ENCODE measurements at regions not wholly inside any gene's neighbourhood (a gene's known extent, or its start where the extent isn't known, plus 50 kb on each side); places are given as distances from the start of the nearest gene placed in this dataset.

- ATAC-seq, result no peak
Measured at GRCh38 chr16:60852635-60853034, 1183.6 kb downstream of the CDH8 start.

DNA sequence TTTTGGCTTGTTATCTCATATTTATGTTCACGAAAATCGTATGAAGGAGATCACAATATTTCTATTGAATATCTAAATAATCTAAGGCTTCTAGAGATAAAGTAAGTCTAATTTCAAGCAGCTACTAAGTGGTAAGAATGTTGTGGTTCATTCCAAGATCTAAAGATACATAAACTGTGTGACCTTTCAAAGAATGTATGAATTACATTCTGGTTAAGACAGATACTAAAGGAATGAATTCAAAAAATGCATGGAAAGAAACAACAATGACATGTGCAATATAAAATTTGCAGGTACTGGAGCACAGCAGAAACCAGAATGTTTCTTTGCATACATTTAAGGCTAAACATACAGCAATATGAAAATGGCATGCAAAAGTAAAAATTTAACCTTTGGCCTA lies 1214.6 kb downstream of the CDH8 start:
- ATAC-seq (no peak), DNase-seq (no peak)
- H3K4me3 ChIP-seq, result no peak overlapping the region
- H3K4me1 ChIP-seq (ENCODE audit: low read depth), result no peaks in the 10 kb centered on the region
- H3K9me3 ChIP-seq, result peaks cover 29% of the 10 kb centered on the region
- no peak for TF ChIP-seq CTCF (IDR thresholded peaks at IDR 0.05)
- H3K36me3 ChIP-seq (ENCODE audit: low read depth), result no peaks in the 10 kb centered on the region
- intact Hi-C loops (cut with DNase I, micrococcal nuclease), result no loop called here

More at GRCh38 chr16:60852635-60853034, 1183.6 kb downstream of the CDH8 start:
- H3K9me3 ChIP-seq, result peaks cover 34% of the 10 kb centered on the region
- no peaks in the 10 kb centered on the region for H3K36me3 ChIP-seq (ENCODE audit: low read depth)
- no peaks in the 10 kb centered on the region for H3K4me1 ChIP-seq (ENCODE audit: low read depth)
- DNase-seq, result no peak
- no peak for TF ChIP-seq CTCF (IDR thresholded peaks at IDR 0.05)
- intact Hi-C loops (cut with DNase I, micrococcal nuclease), result no loop called here
- H3K4me3 ChIP-seq, result no peak overlapping the region

DNA sequence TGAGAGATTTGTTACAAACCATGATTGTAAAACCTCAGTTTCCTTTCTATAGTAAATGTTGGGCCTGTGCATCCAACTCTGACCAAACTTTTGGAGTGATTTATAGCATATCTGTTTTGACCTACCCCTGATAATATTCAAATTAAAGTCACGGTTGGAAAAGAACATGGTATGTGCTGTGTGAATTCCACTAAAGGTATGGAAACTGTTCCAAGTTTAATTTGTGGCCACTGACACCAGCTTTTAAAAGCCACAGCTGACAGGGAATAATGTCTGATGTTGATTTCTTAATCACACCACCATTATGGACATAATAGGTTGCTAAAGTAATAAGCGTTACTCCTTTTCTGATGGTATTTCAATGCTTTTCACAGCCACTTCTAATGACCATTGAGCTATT lies 1215.9 kb downstream of the CDH8 start:
- Histone ChIP-seq H3K36me3 (ENCODE audit: low read depth) (no peaks in the 10 kb centered on the region), H3K4me1 (ENCODE audit: low read depth) (no peaks in the 10 kb centered on the region), H3K9me3 (peaks cover 33% of the 10 kb centered on the region), H3K4me3 (no peak overlapping the region)
- no peak for DNase-seq
- no peak for ATAC-seq
- no peak for TF ChIP-seq CTCF (IDR thresholded peaks at IDR 0.05)
- intact Hi-C loops (cut with DNase I, micrococcal nuclease), result no loop called here

DNA sequence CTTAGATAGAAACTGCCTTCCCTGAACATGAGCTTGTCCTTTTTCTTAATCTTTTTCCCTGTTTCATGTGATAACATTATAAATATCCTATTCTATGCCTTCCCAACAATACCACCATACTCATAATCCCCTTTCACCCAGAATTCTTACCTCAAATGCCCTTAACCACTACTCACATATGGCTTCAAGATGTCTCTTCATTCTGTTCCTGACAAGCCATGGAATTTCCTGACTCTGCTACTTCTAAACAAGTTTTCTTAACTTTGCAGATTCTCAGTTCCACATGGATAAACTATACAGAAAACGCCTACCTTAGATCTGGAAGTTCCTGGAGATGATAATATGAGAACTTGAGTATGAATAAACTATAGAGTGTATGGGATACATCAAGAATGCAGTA lies 1217.8 kb downstream of the CDH8 start:
- no peaks in the 10 kb centered on the region for H3K4me1 ChIP-seq (ENCODE audit: low read depth)
- ATAC-seq, result no peak

GRCh38 chr16:60816461-60816860 lies 1219.8 kb downstream of the CDH8 start:
- H3K4me3 ChIP-seq, result no peak overlapping the region
- H3K4me1 ChIP-seq (ENCODE audit: low read depth), result no peaks in the 10 kb centered on the region
- ATAC-seq, result no peak
- H3K9me3 ChIP-seq, result peaks cover 29% of the 10 kb centered on the region
- TF ChIP-seq CTCF (IDR thresholded peaks at IDR 0.05), result no peak
- intact Hi-C loops (cut with DNase I, micrococcal nuclease), result no loop called here
- no peak for DNase-seq
- H3K36me3 ChIP-seq (ENCODE audit: low read depth), result no peaks in the 10 kb centered on the region

More for the DNA sequence above, 1217.8 kb downstream of the CDH8 start:
- Histone ChIP-seq H3K36me3 (ENCODE audit: low read depth) (no peaks in the 10 kb centered on the region), H3K4me3 (no peak overlapping the region), H3K9me3 (peaks cover 29% of the 10 kb centered on the region)
- intact Hi-C loops (cut with DNase I, micrococcal nuclease), result no loop called here
- DNase-seq, result no peak
- TF ChIP-seq CTCF (IDR thresholded peaks at IDR 0.05), result no peak

- Histone ChIP-seq H3K36me3 (ENCODE audit: low read depth) (no peaks in the 10 kb centered on the region), H3K9me3 (peaks cover 29% of the 10 kb centered on the region), H3K4me3 (no peak overlapping the region), H3K4me1 (ENCODE audit: low read depth) (no peaks in the 10 kb centered on the region)
- no peak for TF ChIP-seq CTCF (IDR thresholded peaks at IDR 0.05)
- intact Hi-C loops (cut with DNase I, micrococcal nuclease), result no loop called here
- DNase-seq (no peak), ATAC-seq (no peak)
Measured at GRCh38 chr16:60815865-60816264, 1220.4 kb downstream of the CDH8 start.

All from mucosa of descending colon (tissue), 3 donors.